ENCODE measurements at regions not wholly inside any gene's neighbourhood (a gene's known extent, or its start where the extent isn't known, plus 50 kb on each side); places are given as distances from the start of the nearest gene placed in this dataset.

GRCh38 chr14:40944521-40944920 is 662.2 kb upstream of the LRFN5 start (continued):
- TF ChIP-seq JUNB (IDR thresholded peaks at IDR 0.05; ENCODE audit: unreplicated experiment) = no peak
- TF ChIP-seq, protein P1, sequence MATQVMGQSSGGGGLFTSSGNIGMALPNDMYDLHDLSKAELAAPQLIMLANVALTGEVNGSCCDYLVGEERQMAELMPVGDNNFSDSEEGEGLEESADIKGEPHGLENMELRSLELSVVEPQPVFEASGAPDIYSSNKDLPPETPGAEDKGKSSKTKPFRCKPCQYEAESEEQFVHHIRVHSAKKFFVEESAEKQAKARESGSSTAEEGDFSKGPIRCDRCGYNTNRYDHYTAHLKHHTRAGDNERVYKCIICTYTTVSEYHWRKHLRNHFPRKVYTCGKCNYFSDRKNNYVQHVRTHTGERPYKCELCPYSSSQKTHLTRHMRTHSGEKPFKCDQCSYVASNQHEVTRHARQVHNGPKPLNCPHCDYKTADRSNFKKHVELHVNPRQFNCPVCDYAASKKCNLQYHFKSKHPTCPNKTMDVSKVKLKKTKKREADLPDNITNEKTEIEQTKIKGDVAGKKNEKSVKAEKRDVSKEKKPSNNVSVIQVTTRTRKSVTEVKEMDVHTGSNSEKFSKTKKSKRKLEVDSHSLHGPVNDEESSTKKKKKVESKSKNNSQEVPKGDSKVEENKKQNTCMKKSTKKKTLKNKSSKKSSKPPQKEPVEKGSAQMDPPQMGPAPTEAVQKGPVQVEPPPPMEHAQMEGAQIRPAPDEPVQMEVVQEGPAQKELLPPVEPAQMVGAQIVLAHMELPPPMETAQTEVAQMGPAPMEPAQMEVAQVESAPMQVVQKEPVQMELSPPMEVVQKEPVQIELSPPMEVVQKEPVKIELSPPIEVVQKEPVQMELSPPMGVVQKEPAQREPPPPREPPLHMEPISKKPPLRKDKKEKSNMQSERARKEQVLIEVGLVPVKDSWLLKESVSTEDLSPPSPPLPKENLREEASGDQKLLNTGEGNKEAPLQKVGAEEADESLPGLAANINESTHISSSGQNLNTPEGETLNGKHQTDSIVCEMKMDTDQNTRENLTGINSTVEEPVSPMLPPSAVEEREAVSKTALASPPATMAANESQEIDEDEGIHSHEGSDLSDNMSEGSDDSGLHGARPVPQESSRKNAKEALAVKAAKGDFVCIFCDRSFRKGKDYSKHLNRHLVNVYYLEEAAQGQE (IDR thresholded peaks at IDR 0.05; ENCODE audit: unreplicated experiment) = no peak

DNA sequence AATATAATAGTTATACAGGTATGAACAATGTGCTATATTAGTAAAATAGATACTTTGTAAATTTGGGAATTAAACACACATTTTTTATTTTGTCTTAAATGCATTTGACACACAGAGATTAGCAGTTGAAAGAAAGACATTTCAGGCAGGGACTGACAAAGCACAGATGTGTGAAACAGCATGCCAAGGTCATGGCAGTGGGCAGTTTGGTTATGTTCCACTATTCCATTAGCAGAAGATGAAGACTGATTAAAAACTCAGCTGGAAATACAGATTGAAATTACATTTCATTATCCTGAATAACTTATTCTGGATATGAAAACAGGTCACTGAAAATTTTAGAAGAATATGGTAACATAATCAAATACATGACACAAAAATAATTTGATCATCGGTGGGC is 669.8 kb upstream of the LRFN5 start:
- Histone ChIP-seq H3F3A (replicated peaks; ENCODE audit: low read depth) (no peaks in the 10 kb centered on the region), H3K79me2 (replicated peaks; ENCODE audit: insufficient read depth) (no peaks in the 10 kb centered on the region), H3K27ac (ENCODE audit: low read depth) (no peak overlapping the region), H4K20me1 (replicated peaks; ENCODE audit: insufficient read depth) (no peaks in the 10 kb centered on the region), H3K4me2 (no peak overlapping the region), H3K4me1 (ENCODE audit: insufficient read depth) (no peaks in the 10 kb centered on the region), H3K9me2 (ENCODE audit: insufficient read depth) (no peaks in the 10 kb centered on the region), H3K36me3 (ENCODE audit: insufficient read depth) (no peaks in the 10 kb centered on the region), H2AFZ (no peak overlapping the region), H3K27me3 (ENCODE audit: insufficient read depth) (no peaks in the 10 kb centered on the region), H3K4me3 (no peak overlapping the region)
- Mint-ChIP-seq H3K9me3 (no peaks in the 10 kb centered on the region; the same call in 2 of the 3 replicates), H3K4me1 (no peaks in the 10 kb centered on the region), H3K27ac (no peak overlapping the region), H3K4me3 (no peak overlapping the region), H3K36me3 (ENCODE audit: low read depth) (no peaks in the 10 kb centered on the region), H3K27me3 (ENCODE audit: insufficient read depth, low read depth, poor library complexity) (no peaks in the 10 kb centered on the region)
- ATAC-seq = no peak
- no peak for DNase-seq (ENCODE audit: low spot score)
- no peak for TF ChIP-seq POLR2AphosphoS5 (IDR thresholded peaks at IDR 0.05; ENCODE audit: low read depth)
- no peak for TF ChIP-seq EZH2 (IDR thresholded peaks at IDR 0.05; ENCODE audit: low read depth, unreplicated experiment)
- TF ChIP-seq ZNF331 (CRISPR knock-in tag; IDR thresholded peaks at IDR 0.05; ENCODE audit: low read depth) = no peak
- TF ChIP-seq CTCF (conservative IDR thresholded peaks at IDR 0.05; ENCODE audit: low read depth in 2 of 2) = no peak
- TF ChIP-seq EZH2phosphoT487 (IDR thresholded peaks at IDR 0.05; ENCODE audit: unreplicated experiment) = no peak
- no peak for TF ChIP-seq CREB1 (CRISPR knock-in tag; IDR thresholded peaks at IDR 0.05; ENCODE audit: low read depth)
- TF ChIP-seq ZNF114 (CRISPR knock-in tag; IDR thresholded peaks at IDR 0.05) = no peak
- TF ChIP-seq, protein P1 (IDR thresholded peaks at IDR 0.05; ENCODE audit: unreplicated experiment) = no peak
- no peak for TF ChIP-seq ZNF462 (CRISPR knock-in tag; IDR thresholded peaks at IDR 0.05)

Measured in GM23338 (cell line).